GM12878 (cell line): ENCODE measurements at regions not wholly inside any gene's neighbourhood (a gene's known extent, or its start where the extent isn't known, plus 50 kb on each side); places are given as distances from the start of the nearest gene placed in this dataset.

Experiments used
- ATAC-seq: fragments of 200-7000 bp; cut with Tn5 transposase; 3 replicates; pipeline ENCODE4 v1.9.1; 2020; ENCODE audit warnings: mild to moderate bottlenecking, moderate library complexity
- BruUV-seq: library from RNA; stranded (reverse); fragments of 400-500 nt; replicated peaks from 2 replicates; lab custom pipeline; 2021; lab: Mats Ljungman, UMichigan
- CTCF ChIA-PET: fragments of 300-600 bp; sonication (Branson Sonifier 250); formaldehyde crosslinking; extraction: SDS; loops from one replicate; lab custom pipeline; 2021; ENCODE audit warnings: inconsistent platforms; lab: Yijun Ruan, JAX
- POLR2A ChIA-PET: fragments of 350-600 bp; formaldehyde crosslinking; extraction: SDS; loops from one replicate; lab custom pipeline; 2021; ENCODE audit warnings: inconsistent platforms; lab: Charles Lee
- RAD21 ChIA-PET: fragments of 300-600 bp; sonication (Branson Sonifier 250); formaldehyde crosslinking; loops from one replicate; lab custom pipeline; 2023; ENCODE audit warnings: antibody characterized with exemption; ENCODE audit not compliant: unreplicated experiment; lab: Charles Lee
- SMC1A ChIA-PET: fragments of 300-600 bp; sonication (Branson Sonifier 250); formaldehyde crosslinking; loops from one replicate; lab custom pipeline; 2023; ENCODE audit not compliant: unreplicated experiment, uncharacterized antibody; lab: Charles Lee
- DNase-seq: peaks from one replicate; pipeline ENCODE4 v3.0.0-alpha.2; 2011; ENCODE audit warnings: low read depth, low spot score
- FAIRE-seq: peaks from 3 replicates; lab custom pipeline; 2011; peaks lifted over from hg19 to GRCh38; lab: Jason Lieb, UNC
- H2AFZ ChIP-seq: 2 replicates; pipeline ENCODE4 v1.6.0; 2011; ENCODE audit warnings: low read depth, low read length, control low read depth; ENCODE audit not compliant: control insufficient read depth
- H3K27ac ChIP-seq: 2 replicates; pipeline ENCODE4 v1.5.1; 2011; ENCODE audit warnings: control low read depth; ENCODE audit not compliant: control insufficient read depth, insufficient read depth
- H3K27me3 ChIP-seq, 2 experiments: replicated peaks in 1 of 2; 2 replicates each; pipeline versions ENCODE4 v1.6.0 to v1.6.1; 2011; ENCODE audit warnings: low read length in 1 of 2; ENCODE audit not compliant: control insufficient read depth in 2 of 2, insufficient read depth in 2 of 2
- H3K36me3 ChIP-seq, 2 experiments: 2 replicates each; pipeline ENCODE4 v1.5.1; 2011; ENCODE audit warnings: low read length in 1 of 2; ENCODE audit not compliant: control insufficient read depth in 2 of 2, insufficient read depth in 2 of 2
- H3K4me1 ChIP-seq: 2 replicates; pipeline ENCODE4 v1.6.1; 2011; ENCODE audit warnings: mild to moderate bottlenecking, low read length, moderate library complexity, mixed read lengths; ENCODE audit not compliant: control insufficient read depth, insufficient read depth
- H3K4me2 ChIP-seq: 2 replicates; pipeline ENCODE4 v1.6.0; 2011; ENCODE audit warnings: control low read depth; ENCODE audit not compliant: control insufficient read depth, insufficient read depth
- H3K4me3 ChIP-seq: fragments of 200-600 bp; sonication (generic); 2 replicates; pipeline ENCODE4 v1.5.1; 2016
- H3K79me2 ChIP-seq: 2 replicates; pipeline ENCODE4 v1.6.0; 2011; ENCODE audit warnings: low read length; ENCODE audit not compliant: control insufficient read depth, insufficient read depth
- H3K9ac ChIP-seq: 2 replicates; pipeline ENCODE4 v1.8.0; 2011; ENCODE audit warnings: low read length, control low read depth, mixed read lengths; ENCODE audit not compliant: control insufficient read depth, insufficient read depth
- H3K9me3 ChIP-seq: replicated peaks from 3 replicates; pipeline ENCODE4 v1.5.1; 2011; ENCODE audit warnings: mild to moderate bottlenecking, low read length; ENCODE audit not compliant: control insufficient read depth, insufficient read depth
- H4K20me1 ChIP-seq: 2 replicates; pipeline ENCODE4 v1.6.0; 2011; ENCODE audit not compliant: control insufficient read depth, insufficient read depth
- GABPA ChIP-seq: IDR thresholded peaks from 2 replicates; pipeline ENCODE4 v1.6.1; 2014; ENCODE audit warnings: antibody characterized with exemption, low read depth, mild to moderate bottlenecking, inconsistent platforms
- HDAC2 ChIP-seq: fragments of 200-600 bp; sonication (generic); IDR thresholded peaks from 2 replicates; pipeline ENCODE4 v1.6.1; 2017
- KDM1A ChIP-seq: fragments of 200-600 bp; sonication (generic); IDR thresholded peaks from 2 replicates; pipeline ENCODE4 v1.6.1; 2016; ENCODE audit warnings: borderline replicate concordance
- MTA3 ChIP-seq: IDR thresholded peaks from 2 replicates; pipeline ENCODE4 v1.6.1; 2012; ENCODE audit warnings: low read length, inconsistent platforms, borderline replicate concordance
- NFXL1 ChIP-seq: fragments of 450-650 bp; IDR thresholded peaks from 2 replicates; pipeline ENCODE4 v1.6.1; 2017; ENCODE audit warnings: antibody characterized with exemption, mild to moderate bottlenecking, borderline replicate concordance
- POLR2AphosphoS2 ChIP-seq: IDR thresholded peaks from 2 replicates; pipeline ENCODE4 v1.6.1; 2011; ENCODE audit warnings: low read depth, mild to moderate bottlenecking, low read length, improper control_type of control experiment, moderate library complexity
- RAD21 ChIP-seq: IDR thresholded peaks from 2 replicates; pipeline ENCODE4 v1.6.1; 2011; ENCODE audit warnings: mild to moderate bottlenecking, low read depth, low read length, moderate library complexity; ENCODE audit not compliant: insufficient read depth
- RELA ChIP-seq: fragments of 450-650 bp; IDR thresholded peaks from 2 replicates; pipeline ENCODE4 v1.8.0; 2014; ENCODE audit warnings: borderline replicate concordance; ENCODE audit not compliant: partially characterized antibody
- ZNF622 ChIP-seq: fragments of 450-650 bp; IDR thresholded peaks from 2 replicates; pipeline ENCODE4 v1.6.1; 2017; ENCODE audit warnings: mild to moderate bottlenecking, inconsistent platforms
- WGBS: methylation state at CpG from one replicate; pipeline ENCODE4 v1.1.6; 2016; ENCODE audit warnings: low lambda C conversion rate; ENCODE audit not compliant: insufficient replicate concordance, insufficient coverage; ENCODE audit errors: missing lambda C conversion rate; 5-methylcytosine and 5-hydroxymethylcytosine counted together
- in situ Hi-C: fragments of 300-500 bp; cut with MboI; formaldehyde crosslinking; loops from 9 replicates; pipeline ENCODE4 v1.14.3; 2018; ENCODE audit warnings: mixed read lengths
- intact Hi-C: fragments of 100-400 bp; cut with micrococcal nuclease; formaldehyde crosslinking; loops from one replicate; pipeline ENCODE4 v1.14.2; 2022; ENCODE audit not compliant: unreplicated experiment
- TF ChIP-seq, protein P1 (sequence below): fragments of 450-650 bp; IDR thresholded peaks from 2 replicates; pipeline ENCODE4 v1.6.1; 2018; ENCODE audit warnings: mild to moderate bottlenecking, low read depth, moderate library complexity; ENCODE audit not compliant: partially characterized antibody
- TF ChIP-seq, protein P2 (sequence below): fragments of 450-650 bp; formaldehyde crosslinking; IDR thresholded peaks from 2 replicates; pipeline ENCODE4 v1.4.0; 2020; ENCODE audit warnings: mild to moderate bottlenecking, moderate library complexity
- TF ChIP-seq, protein P3 (sequence below): fragments of 450-650 bp; IDR thresholded peaks from 2 replicates; pipeline ENCODE4 v1.6.1; 2017; ENCODE audit warnings: low read depth, mild to moderate bottlenecking, moderate library complexity
- TF ChIP-seq, protein P4 (sequence below): fragments of 450-650 bp; IDR thresholded peaks from 2 replicates; pipeline ENCODE4 v1.6.1; 2017; ENCODE audit warnings: mild to moderate bottlenecking, moderate library complexity

DNA sequence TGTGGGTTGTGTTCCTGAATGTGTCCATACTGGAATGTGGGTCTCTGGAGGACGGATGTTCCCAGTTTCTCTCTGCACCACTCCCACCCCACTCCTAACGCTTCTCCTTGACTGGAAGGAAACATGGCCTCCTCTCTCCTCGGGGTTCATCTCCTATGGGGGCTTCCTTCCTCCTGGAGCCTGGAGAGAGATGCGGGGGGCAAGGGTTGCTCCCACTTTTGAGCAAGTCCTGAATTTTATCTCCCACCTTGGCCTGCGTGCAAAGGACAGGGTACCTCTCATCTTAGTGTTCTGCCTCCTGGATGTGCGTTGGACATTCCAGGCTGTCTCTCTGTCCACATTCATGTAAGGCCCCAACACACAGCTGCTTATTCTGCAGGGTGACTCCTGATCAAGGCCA is 52.5 kb upstream of the UQCRFS1 start:
- in situ Hi-C loops: no loop called here
- 23% methylated on average over 6 of the region's 6 CpGs for WGBS
- no peak for FAIRE-seq
- H3K27ac ChIP-seq: no peak overlapping the region
- no peaks in the 10 kb centered on the region for H3K4me1 ChIP-seq
- no peak overlapping the region for H3K4me3 ChIP-seq
- H3K4me2 ChIP-seq: no peak overlapping the region
- no peak overlapping the region for H2AFZ ChIP-seq
- no peak for DNase-seq
- ChIA-PET SMC1A (no interaction called here), POLR2A (no interaction called here), CTCF (interaction anchor here (1.3 to 4.3 kb wide), 3 partner anchors 64 to 528 kb away, joined by 3 to 34 read pairs (median 3); no protein-coding TSS in a partner anchor), RAD21 (no interaction called here)
- H3K79me2 ChIP-seq: no peaks in the 10 kb centered on the region
- no peak for ATAC-seq
- no peak overlapping the region for H3K9ac ChIP-seq
- no peaks in the 10 kb centered on the region for H3K36me3 ChIP-seq
- H3K27me3 ChIP-seq: no peaks in the 10 kb centered on the region
- H4K20me1 ChIP-seq: no peaks in the 10 kb centered on the region
- H3K9me3 ChIP-seq: no peaks in the 10 kb centered on the region; the same call in 2 of the 3 replicates
- intact Hi-C loops: no loop called here
- no TSS peak for BruUV-seq
- no peak for TF ChIP-seq HDAC2
- TF ChIP-seq MTA3: no peak
- TF ChIP-seq GABPA: no peak
- TF ChIP-seq NFXL1: no peak
- no peak for TF ChIP-seq ZNF622
- TF ChIP-seq KDM1A: no peak
- no peak for TF ChIP-seq POLR2AphosphoS2
- TF ChIP-seq, protein P1, sequence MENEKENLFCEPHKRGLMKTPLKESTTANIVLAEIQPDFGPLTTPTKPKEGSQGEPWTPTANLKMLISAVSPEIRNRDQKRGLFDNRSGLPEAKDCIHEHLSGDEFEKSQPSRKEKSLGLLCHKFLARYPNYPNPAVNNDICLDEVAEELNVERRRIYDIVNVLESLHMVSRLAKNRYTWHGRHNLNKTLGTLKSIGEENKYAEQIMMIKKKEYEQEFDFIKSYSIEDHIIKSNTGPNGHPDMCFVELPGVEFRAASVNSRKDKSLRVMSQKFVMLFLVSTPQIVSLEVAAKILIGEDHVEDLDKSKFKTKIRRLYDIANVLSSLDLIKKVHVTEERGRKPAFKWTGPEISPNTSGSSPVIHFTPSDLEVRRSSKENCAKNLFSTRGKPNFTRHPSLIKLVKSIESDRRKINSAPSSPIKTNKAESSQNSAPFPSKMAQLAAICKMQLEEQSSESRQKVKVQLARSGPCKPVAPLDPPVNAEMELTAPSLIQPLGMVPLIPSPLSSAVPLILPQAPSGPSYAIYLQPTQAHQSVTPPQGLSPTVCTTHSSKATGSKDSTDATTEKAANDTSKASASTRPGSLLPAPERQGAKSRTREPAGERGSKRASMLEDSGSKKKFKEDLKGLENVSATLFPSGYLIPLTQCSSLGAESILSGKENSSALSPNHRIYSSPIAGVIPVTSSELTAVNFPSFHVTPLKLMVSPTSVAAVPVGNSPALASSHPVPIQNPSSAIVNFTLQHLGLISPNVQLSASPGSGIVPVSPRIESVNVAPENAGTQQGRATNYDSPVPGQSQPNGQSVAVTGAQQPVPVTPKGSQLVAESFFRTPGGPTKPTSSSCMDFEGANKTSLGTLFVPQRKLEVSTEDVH: no peak
- TF ChIP-seq, protein P2, sequence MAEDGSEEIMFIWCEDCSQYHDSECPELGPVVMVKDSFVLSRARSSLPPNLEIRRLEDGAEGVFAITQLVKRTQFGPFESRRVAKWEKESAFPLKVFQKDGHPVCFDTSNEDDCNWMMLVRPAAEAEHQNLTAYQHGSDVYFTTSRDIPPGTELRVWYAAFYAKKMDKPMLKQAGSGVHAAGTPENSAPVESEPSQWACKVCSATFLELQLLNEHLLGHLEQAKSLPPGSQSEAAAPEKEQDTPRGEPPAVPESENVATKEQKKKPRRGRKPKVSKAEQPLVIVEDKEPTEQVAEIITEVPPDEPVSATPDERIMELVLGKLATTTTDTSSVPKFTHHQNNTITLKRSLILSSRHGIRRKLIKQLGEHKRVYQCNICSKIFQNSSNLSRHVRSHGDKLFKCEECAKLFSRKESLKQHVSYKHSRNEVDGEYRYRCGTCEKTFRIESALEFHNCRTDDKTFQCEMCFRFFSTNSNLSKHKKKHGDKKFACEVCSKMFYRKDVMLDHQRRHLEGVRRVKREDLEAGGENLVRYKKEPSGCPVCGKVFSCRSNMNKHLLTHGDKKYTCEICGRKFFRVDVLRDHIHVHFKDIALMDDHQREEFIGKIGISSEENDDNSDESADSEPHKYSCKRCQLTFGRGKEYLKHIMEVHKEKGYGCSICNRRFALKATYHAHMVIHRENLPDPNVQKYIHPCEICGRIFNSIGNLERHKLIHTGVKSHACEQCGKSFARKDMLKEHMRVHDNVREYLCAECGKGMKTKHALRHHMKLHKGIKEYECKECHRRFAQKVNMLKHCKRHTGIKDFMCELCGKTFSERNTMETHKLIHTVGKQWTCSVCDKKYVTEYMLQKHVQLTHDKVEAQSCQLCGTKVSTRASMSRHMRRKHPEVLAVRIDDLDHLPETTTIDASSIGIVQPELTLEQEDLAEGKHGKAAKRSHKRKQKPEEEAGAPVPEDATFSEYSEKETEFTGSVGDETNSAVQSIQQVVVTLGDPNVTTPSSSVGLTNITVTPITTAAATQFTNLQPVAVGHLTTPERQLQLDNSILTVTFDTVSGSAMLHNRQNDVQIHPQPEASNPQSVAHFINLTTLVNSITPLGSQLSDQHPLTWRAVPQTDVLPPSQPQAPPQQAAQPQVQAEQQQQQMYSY (CRISPR knock-in tag): no peak
- no peak for TF ChIP-seq RAD21
- TF ChIP-seq, protein P3, sequence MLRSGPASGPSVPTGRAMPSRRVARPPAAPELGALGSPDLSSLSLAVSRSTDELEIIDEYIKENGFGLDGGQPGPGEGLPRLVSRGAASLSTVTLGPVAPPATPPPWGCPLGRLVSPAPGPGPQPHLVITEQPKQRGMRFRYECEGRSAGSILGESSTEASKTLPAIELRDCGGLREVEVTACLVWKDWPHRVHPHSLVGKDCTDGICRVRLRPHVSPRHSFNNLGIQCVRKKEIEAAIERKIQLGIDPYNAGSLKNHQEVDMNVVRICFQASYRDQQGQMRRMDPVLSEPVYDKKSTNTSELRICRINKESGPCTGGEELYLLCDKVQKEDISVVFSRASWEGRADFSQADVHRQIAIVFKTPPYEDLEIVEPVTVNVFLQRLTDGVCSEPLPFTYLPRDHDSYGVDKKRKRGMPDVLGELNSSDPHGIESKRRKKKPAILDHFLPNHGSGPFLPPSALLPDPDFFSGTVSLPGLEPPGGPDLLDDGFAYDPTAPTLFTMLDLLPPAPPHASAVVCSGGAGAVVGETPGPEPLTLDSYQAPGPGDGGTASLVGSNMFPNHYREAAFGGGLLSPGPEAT: no peak
- TF ChIP-seq RELA: no peak
- TF ChIP-seq, protein P4, sequence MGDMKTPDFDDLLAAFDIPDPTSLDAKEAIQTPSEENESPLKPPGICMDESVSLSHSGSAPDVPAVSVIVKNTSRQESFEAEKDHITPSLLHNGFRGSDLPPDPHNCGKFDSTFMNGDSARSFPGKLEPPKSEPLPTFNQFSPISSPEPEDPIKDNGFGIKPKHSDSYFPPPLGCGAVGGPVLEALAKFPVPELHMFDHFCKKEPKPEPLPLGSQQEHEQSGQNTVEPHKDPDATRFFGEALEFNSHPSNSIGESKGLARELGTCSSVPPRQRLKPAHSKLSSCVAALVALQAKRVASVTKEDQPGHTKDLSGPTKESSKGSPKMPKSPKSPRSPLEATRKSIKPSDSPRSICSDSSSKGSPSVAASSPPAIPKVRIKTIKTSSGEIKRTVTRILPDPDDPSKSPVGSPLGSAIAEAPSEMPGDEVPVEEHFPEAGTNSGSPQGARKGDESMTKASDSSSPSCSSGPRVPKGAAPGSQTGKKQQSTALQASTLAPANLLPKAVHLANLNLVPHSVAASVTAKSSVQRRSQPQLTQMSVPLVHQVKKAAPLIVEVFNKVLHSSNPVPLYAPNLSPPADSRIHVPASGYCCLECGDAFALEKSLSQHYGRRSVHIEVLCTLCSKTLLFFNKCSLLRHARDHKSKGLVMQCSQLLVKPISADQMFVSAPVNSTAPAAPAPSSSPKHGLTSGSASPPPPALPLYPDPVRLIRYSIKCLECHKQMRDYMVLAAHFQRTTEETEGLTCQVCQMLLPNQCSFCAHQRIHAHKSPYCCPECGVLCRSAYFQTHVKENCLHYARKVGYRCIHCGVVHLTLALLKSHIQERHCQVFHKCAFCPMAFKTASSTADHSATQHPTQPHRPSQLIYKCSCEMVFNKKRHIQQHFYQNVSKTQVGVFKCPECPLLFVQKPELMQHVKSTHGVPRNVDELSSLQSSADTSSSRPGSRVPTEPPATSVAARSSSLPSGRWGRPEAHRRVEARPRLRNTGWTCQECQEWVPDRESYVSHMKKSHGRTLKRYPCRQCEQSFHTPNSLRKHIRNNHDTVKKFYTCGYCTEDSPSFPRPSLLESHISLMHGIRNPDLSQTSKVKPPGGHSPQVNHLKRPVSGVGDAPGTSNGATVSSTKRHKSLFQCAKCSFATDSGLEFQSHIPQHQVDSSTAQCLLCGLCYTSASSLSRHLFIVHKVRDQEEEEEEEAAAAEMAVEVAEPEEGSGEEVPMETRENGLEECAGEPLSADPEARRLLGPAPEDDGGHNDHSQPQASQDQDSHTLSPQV: no peak
